ENCODE measurements at regions not wholly inside any gene's neighbourhood (a gene's known extent, or its start where the extent isn't known, plus 50 kb on each side); places are given as distances from the start of the nearest gene placed in this dataset.
A peak's percentile ranks its signal among the peaks of the same experiment; 100 is the strongest.

DNA sequence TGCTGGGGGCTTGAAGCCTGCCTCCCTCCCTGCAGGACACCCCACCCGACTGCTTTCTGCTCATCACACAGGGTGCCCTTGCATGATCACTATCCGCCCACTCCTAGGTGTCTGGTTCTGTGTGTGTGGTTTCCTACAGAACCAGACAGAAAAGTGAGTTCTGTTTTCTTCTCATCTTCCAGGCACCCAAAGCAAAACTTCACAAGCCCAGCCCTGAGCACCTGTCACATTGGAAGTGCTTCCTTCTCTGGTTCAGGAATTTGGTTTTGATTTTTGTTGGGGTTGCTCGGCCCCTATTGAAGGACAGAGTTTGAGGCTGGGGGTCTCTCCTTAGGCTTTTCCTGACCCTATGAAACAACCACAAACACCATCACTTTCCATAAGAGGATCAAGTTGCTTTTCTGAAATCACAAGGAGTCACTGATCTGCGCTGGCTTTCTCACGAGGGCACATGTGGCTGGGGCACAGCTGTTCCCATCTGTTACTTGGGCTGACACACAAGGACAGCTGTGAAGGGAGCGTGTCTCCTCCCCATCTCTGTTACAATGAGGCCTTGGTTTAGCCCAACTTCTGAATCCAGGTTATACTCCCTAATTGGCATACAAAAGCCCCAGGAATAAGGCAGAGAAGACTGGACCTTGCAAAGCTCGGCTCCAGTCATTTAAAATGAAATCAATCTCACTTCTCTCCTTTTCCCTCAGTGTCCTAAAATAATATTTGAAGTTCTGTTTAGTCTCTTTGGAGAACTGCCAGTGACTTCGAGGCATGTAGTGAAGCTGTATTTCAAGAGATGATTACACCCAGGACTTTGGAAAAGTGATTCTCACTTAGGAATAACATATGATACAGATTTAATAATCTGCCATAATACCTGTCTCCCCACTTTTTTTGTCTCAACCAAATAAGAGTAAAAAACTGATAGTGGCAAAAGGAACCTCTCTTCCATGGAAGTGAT lies 213.1 kb upstream of the GAS1 start:
- H3K36me3 ChIP-seq: no peaks in the 10 kb centered on the region
- H3K27me3 ChIP-seq: no peaks in the 10 kb centered on the region
- H3K27ac ChIP-seq: no peak overlapping the region
- intact Hi-C loops (cut with DNase I; ENCODE audit: low total_unique reads): no loop called here
- no peak overlapping the region for H3K4me3 ChIP-seq
- peak in 1 of 2 donors; percentile 52 for DNase-seq
- 65 to 73% (median 68%) methylated on average over 8 of the region's 8 CpGs for WGBS, 5 donors
- no peak for TF ChIP-seq EP300 (IDR thresholded peaks at IDR 0.05)
- TF ChIP-seq POLR2A (IDR thresholded peaks at IDR 0.05): no peak
- TF ChIP-seq POLR2AphosphoS5 (IDR thresholded peaks at IDR 0.05): no peak
- TF ChIP-seq CTCF (IDR thresholded peaks at IDR 0.05): no peak
- H3K9me3 ChIP-seq: no peaks in the 10 kb centered on the region
- H3K4me1 ChIP-seq: peaks cover 0 to 5% (median 0%) of the 10 kb centered on the region in 4 donors

DNA sequence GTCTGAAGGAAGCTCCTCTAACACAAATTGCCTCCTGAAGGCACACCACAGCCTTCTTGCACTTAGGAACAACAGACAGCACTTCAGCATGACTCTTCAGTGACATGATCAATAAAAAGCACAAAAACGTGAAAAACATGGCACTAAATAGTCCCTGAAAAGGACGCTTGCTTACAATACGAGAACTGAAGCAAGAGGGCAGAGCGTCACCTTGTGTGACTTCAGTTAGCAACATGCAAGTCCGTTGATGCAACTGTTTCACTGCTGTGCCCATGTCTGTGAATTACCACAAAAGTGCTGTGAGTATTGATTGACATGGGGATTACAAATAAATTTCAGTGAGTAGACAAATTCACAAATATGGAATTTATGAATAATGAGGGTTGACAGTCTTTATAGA lies 219.9 kb upstream of the GAS1 start:
- DNase-seq: no peak
- intact Hi-C loops (cut with DNase I; ENCODE audit: low total_unique reads): no loop called here
- Histone ChIP-seq H3K27ac (no peak overlapping the region), H3K9me3 (no peaks in the 10 kb centered on the region), H3K27me3 (no peaks in the 10 kb centered on the region), H3K36me3 (no peaks in the 10 kb centered on the region), H3K4me1 (no peaks in the 10 kb centered on the region), H3K4me3 (no peak overlapping the region)
- 55 to 73% (median 68%) methylated on average over 5 of the region's 5 CpGs for WGBS, 5 donors
- TF ChIP-seq POLR2A (IDR thresholded peaks at IDR 0.05): no peak
- TF ChIP-seq CTCF (IDR thresholded peaks at IDR 0.05): no peak
- TF ChIP-seq EP300 (IDR thresholded peaks at IDR 0.05): no peak
- no peak for TF ChIP-seq POLR2AphosphoS5 (IDR thresholded peaks at IDR 0.05)

- H3K9me3 ChIP-seq: no peaks in the 10 kb centered on the region
- H3K4me1 ChIP-seq: no peaks in the 10 kb centered on the region
- no peak overlapping the region for H3K4me3 ChIP-seq
- 88 to 93% (median 90%) methylated on average over 4 of the region's 4 CpGs for WGBS, 5 donors
- DNase-seq: no peak
- no peaks in the 10 kb centered on the region for H3K36me3 ChIP-seq
- H3K27ac ChIP-seq: no peak overlapping the region
- intact Hi-C loops (cut with DNase I; ENCODE audit: low total_unique reads): no loop called here
- no peak for TF ChIP-seq EP300 (IDR thresholded peaks at IDR 0.05)
- no peak for TF ChIP-seq CTCF (IDR thresholded peaks at IDR 0.05)
- no peak for TF ChIP-seq POLR2AphosphoS5 (IDR thresholded peaks at IDR 0.05)
- no peak for TF ChIP-seq POLR2A (IDR thresholded peaks at IDR 0.05)
- H3K27me3 ChIP-seq: no peaks in the 10 kb centered on the region
These were observed 220.3 kb upstream of the GAS1 start for GRCh38 chr9:87167582-87167981.

GRCh38 chr9:87178302-87178701 lies 231.0 kb upstream of the GAS1 start:
- no peak overlapping the region for H3K4me3 ChIP-seq
- no peak overlapping the region for H3K27ac ChIP-seq
- H3K27me3 ChIP-seq: no peaks in the 10 kb centered on the region
- intact Hi-C loops (cut with DNase I; ENCODE audit: low total_unique reads): no loop called here
- peaks cover 0 to 6% (median 0%) of the 10 kb centered on the region in 4 donors for H3K9me3 ChIP-seq
- TF ChIP-seq POLR2A (IDR thresholded peaks at IDR 0.05): no peak
- TF ChIP-seq EP300 (IDR thresholded peaks at IDR 0.05): no peak
- TF ChIP-seq CTCF (IDR thresholded peaks at IDR 0.05): no peak
- TF ChIP-seq POLR2AphosphoS5 (IDR thresholded peaks at IDR 0.05): no peak
- no peaks in the 10 kb centered on the region for H3K36me3 ChIP-seq
- DNase-seq: no peak
- H3K4me1 ChIP-seq: no peaks in the 10 kb centered on the region

Data from stomach (tissue), 8 donors.